NOMO-1 treated with dmso at 0.1 percent for 144 hours (cell line): ENCODE measurements at regions not wholly inside any gene's neighbourhood (a gene's known extent, or its start where the extent isn't known, plus 50 kb on each side); places are given as distances from the start of the nearest gene placed in this dataset.

ENCODE experiments used
- DNase-seq: peaks from one replicate; lab custom pipeline; 2025; ENCODE audit not compliant: unreplicated experiment; lab: John Stamatoyannopoulos, UW

DNA sequence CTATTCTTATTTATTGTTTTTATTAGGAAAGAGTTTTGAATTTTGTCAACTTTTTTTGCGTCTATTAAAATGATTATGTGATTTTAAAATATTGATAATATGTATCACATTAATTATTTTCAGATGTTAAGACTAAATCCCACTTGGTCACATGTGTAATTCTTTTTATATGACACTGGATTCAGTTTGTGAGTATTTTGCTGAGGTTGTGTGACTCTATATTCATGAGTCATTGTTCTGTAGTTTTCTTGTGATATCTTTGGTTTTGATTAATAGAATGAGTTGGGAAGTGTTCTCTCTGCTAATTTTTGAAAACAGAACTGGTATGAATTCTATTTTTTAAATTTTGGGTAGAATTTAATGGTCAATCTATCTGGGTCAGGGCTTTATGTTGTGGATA lies 317.9 kb downstream of the ETS1 start:
- DNase-seq = no peak

DNA sequence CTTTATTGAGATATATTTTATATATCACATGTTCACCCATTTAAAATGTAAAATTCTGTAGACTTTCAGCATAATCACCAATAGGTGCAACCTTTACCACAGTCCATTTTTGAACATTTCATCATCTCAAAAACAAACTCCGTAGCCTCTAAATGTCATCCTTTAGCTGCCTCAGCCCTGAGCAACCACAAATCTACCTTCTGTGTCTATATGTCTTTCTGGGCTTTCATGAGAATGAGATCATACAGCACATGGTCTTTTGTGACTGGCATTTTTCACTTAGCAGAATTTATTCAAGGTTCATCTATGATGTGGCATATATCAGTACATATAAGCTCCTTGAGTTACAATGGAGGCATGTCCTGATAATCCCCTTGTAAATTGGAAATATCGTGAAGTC lies 320.5 kb downstream of the ETS1 start:
- DNase-seq = no peak

DNA sequence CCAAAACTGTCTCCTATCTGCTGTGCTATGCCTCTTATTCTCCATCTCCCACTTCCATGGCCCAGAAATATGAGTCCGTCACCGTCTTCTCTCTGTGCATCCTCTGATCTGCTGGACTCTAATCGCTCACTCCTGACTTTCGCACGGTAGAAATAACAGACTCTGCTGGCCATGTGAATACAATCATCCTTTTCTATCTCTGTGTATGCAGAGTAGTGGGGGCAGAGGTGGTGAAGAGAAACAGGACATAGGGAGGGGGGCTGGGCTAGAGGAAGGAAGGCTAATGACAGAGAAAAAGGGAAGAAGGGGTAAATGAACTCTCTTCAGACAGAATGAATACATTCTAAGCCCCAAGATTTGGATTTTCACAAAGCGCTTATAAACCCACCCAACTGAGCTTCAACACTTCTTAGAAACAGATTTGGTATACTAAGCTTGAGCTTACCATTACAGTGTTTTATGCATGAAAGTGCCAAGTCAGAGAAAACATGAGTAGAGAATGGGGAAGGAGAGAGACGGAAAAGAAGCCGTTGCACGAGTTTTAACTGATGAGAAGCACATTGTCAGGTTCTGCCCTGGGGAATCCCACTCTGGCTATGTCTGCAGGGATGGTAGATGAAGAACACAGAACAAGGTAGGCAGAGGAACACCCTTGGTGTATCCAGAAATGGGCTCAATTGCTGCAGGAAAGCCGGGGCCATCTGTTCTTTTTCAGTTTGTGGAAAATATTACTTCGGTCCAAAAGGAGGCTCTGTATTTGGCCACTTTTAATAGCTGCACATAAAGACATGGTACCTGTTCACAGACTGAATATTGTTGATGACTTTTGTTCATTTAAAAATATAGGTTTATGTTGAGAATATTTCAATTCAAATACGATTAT lies 324.7 kb downstream of the ETS1 start:
- peak; percentile 19 for DNase-seq

- DNase-seq = no peak
Measured at GRCh38 chr11:128261011-128261421, 326.3 kb downstream of the ETS1 start.

GRCh38 chr11:128260398-128260797 lies 327.0 kb downstream of the ETS1 start:
- DNase-seq = no peak

DNA sequence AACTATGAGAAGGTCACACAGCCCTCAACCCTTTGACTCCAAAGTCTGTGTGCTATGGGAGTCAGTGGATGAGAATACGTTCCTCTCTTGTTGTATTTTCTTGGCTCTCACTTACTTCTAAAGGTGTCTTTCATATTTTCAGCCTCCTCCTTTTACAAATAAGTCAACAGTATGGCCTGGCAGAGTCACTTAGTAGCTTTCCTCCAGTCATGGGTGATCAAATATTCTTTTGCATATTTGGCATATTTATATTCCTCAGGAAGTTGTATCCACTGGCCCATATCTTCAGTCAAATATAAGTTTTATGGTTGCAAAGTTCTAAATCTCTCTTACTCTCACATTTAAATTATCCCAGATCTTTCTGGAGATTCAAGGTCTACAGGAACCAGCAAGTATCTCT lies 327.5 kb downstream of the ETS1 start:
- DNase-seq = no peak

DNA sequence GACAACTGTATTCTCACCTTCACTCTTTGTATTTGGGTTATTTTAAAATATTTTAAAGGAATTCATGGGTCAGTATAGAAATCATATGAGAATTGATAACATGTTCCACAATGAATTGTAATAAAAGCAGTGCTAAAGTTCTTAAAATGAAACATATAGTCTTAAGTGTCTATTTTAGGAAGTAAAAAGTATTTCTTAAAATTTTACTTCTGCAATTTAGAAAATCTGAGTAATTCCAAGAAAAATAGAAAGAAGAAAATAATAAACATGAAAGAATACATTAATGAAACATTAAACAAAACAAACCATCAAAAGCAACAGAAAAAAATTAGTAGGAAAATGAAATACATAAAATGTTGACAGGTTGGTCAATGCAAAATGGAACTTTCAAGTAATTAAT lies 332.4 kb downstream of the ETS1 start:
- no peak for DNase-seq

DNA sequence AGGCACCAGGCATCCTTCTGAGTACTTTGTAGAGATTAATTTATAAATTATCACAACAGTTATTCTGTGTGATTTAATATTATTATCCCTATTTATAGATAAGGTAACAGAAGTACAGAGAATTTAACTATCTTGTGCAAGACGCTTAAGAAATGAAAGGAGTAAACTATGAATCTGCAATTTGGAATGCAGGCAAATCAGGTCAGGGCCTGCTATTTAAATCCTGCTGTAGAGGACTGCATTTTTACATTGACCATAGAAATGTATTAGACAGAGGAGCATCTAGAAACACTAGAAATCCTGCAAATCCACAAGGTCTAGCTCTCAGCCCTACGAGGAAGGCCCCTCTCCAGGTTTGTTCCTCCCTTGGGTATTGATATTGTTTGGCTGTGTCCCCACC lies 336.2 kb downstream of the ETS1 start:
- no peak for DNase-seq

DNA sequence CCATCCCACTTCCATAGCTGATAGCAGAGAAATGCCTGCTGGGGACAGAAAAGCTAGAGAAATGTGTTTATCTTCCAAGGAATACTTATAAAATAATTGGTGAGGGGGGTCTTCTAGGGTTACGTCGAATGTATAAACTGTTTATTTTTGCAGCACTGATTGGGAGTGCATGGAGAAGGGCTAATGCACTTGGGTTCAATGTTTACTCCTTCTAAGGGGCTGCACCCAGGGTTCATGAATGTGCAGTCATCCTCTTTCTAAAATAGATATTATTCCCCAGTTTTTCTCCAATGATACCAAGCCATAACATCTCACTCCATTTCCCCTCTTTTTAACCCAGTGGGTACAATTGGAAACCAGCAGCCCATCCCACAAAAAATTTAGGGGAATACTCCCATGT lies 336.9 kb downstream of the ETS1 start:
- no peak for DNase-seq

DNA sequence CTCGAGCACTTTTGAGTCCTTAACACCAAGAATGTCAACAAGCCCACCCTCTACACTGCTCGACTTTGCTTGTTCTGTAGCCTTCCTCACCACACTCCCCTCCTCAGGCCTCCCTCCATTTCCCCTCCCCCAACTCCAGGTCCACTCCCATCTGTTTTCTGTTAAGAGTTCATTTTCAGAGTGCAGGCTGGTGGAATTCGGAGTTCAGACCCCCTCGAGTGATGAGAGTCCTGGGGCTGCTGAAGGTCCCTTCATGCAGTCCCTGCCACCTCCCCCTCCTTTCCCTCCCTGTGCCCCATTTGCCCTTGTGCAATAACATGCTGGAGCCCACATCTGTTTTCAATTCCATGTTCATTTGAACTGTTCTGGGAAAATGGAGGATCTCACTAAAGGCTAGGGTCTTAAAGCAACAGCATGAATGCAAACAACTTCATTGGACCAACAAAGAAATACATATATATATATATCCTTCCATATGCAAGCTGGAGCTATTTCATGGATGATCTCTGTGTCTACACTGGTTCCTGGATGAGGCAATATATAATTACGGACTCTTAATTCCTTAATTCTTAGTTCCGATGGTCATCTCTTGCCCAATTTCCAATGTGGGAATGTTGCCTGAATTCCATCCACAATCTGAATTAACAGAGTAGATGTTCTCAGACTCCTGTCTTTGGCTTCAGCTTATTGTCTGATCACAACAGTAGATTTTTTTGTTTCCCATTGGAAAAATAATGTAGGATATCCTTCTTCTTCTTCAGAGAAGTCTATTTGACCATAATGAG lies 340.4 kb downstream of the ETS1 start:
- DNase-seq = no peak

DNA sequence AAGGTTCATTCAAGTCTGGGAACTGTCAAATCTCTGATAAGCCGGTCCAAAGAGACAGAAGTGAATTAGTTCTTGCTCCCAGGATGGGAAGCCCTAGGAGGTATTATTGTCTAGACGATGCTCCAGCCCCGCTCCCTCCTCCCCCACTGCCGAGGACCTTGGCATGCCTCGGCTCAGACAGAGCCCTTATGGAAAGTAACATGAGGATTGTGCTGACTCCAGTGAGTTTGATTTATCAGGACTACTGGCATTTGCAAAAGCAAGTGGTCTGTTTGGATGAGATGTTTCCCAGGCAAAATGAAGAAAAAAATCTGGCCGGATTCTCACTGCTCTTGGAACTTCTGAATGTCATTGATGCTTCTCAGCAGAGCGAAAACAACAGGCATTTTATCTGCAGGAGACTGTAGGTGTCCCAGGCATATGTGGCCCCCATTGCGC lies 341.0 kb downstream of the ETS1 start:
- no peak for DNase-seq

- no peak for DNase-seq
Measured at GRCh38 chr11:128244871-128245270, 342.5 kb downstream of the ETS1 start.

DNA sequence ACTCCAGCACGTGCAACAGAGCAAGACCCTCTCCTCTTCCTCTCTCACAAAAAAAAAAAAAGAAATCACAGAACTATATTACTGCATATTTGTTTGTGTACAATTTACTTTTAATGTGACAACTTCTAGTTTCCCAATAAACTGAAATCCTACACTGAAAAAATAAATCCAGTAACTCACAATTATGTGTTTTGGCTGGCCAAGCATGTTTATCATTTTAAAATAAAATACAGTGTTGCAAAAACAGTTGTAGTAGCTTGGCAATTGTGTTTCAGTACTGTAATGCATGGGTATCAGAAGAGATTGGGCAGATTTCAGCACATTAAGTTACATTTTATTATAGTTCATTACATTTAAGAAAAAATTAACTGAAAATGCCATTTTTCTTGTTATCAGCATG lies 344.9 kb downstream of the ETS1 start:
- no peak for DNase-seq

- DNase-seq = no peak
Measured at GRCh38 chr11:128240546-128240945, 346.8 kb downstream of the ETS1 start.

GRCh38 chr11:128239306-128239705 lies 348.1 kb downstream of the ETS1 start:
- DNase-seq = no peak

DNA sequence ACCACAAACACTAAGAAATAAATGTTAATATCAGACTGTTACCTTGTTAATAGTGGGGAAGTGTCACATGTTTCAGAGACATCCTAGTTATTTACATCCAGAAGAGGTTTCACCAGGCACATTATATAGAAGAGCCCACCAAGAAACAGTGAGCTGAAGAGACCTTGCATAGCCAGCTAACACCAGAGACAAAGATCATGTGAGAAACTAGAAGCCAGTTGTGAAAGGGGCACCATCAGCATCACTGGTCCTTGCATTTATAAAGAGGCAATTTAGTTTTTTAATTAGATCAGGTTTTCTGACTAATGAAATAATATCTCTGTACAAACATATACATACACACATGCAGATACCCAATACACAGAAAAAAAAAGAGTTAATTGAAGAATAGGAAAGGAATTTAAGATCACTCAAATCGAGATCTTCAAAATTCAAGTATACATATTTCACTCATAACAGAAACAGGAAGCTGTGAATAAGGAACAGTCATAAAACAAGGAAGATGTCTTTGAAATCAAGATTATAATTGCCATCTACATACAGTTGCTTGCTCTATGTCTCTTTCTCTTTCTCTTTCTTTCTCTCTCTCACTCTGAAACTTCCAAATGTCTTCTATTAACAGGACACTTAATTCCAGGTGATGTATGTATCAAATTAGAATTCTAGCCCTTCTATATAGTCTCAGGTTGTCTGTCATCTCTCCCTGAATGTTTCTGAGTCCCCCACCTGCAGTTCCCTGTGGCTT lies 348.7 kb downstream of the ETS1 start:
- DNase-seq = no peak

DNA sequence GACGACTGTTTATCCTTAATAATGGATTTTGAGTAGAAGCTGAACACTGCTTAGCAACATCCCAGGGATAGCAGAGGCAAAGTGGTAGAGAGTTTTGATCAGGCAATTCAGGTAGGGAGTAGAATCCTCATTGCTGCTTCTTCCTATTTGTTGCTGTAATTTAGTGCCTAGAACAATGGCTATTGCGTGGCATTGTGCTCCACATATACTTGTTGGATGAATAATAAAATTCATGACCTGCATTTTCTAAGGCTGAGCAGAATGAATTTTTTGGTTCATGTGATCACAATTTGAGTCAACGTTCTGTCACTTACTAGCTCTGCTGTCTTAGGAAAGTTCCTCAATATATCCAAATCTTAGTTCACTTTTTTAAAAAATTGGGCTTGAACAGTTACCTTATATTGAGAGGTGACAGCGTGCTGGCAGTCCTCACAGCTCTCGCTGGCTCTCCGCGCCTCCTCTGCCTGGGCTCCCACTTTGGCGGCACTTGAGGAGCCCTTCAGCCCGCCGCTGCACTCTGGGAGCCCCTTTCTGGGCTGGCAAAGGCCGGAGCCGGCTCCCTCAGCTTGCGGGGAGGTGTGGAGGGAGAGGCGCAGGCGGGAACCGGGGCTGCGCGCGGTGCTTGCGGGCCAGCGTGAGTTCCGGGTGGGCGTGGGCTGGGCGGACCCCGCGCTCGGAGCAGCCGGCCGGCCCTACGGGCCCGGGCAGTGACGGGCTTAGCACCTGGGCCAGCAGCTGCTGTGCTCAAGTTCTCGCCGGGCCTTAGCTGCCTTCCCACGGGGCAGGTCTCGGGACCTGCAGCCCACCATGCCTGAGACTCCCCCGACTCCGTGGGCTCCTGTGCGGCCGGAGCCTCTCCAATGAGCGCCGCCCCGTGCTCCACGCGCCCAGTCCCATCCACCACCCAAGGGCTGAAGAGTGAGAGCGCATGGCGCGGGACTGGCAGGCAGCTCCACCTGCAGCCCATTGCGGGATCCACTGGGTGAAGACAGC lies 350.6 kb downstream of the ETS1 start:
- DNase-seq = no peak

DNA sequence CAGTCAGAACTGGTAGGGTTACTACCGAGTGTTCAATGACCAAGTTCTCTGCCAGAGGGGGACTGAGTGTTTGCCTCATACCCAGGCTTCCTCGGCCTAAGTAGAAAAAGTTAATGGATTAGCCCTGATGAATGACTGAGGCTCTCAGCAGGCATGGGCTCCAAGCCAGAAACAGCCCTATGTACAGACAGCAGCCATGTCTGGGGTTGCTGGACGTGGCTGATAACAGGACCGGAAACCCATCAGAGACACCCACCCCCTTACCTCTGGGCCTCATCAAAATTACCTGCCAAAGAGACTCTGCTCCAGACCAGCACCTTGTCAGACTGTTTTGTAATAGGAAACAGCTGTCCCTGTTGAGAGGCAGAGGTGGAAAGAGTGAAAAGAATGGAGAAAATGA lies 351.4 kb downstream of the ETS1 start:
- no peak for DNase-seq

DNA sequence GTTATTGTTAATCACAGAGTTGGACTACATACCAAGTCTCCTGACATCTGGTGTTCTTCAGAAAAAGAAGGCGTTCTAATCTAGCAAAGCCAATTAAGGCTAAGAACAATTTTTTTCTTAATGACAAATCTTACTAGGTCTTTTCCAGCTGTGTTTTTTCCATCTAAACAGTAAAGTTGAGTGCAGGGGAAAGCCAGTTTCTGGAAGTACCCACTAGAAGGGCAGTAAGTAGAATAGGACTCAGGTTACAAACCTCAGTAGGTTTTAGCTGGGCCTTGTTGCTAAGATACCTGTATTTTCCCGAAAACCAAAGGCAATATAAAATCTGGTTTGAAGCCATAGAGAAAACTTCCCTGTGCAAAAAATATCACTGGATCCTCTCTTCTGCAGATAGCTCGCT lies 351.9 kb downstream of the ETS1 start:
- no peak for DNase-seq

DNA sequence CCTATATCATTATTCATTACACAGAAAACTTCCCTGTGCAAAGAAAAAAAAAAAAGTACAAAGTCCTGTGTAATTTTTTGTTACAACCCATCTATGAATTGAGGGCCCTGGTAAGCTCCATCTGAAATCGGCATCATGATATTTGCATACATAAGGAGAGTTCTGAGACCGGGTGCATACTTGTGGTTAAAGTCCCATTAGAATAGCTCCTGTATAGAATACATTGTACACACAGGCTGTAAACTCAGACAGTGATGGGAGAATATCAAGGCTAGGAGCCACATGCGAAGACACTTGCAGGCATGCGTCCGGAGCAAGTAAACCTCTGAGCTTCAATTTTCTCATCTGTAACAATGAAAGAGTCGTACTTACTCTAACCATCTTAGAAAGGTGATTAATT lies 353.2 kb downstream of the ETS1 start:
- no peak for DNase-seq
